HCT116 (cell line): ENCODE measurements at regions not wholly inside any gene's neighbourhood (a gene's known extent, or its start where the extent isn't known, plus 50 kb on each side); places are given as distances from the start of the nearest gene placed in this dataset.

Experiments
- ATAC-seq: fragments of 200-7000 bp; cut with Tn5 transposase; 2 replicates; pipeline ENCODE4 v1.9.1; 2020; ENCODE audit warnings: mild to moderate bottlenecking, moderate library complexity
- BruUV-seq: library from RNA; stranded (reverse); fragments of 400-500 nt; replicated peaks from 2 replicates; lab custom pipeline; 2021; lab: Mats Ljungman, UMichigan
- CTCF ChIA-PET: fragments of 300-600 bp; sonication (Branson Sonifier 250); formaldehyde crosslinking; loops from one replicate; lab custom pipeline; 2021; ENCODE audit warnings: antibody characterized with exemption; lab: Charles Lee
- POLR2A ChIA-PET: fragments of 300-600, 350-600 bp; sonication (Branson Sonifier 250); formaldehyde crosslinking; loops from one replicate; lab custom pipeline; 2021; ENCODE audit warnings: antibody characterized with exemption; lab: Charles Lee
- RAD21 ChIA-PET, 2 experiments: fragments of 300-600 bp; sonication (Branson Sonifier 250); formaldehyde crosslinking; loops; one replicate each; lab custom pipeline; 2023; ENCODE audit warnings: low total read pairs in 2 of 2; ENCODE audit not compliant: uncharacterized antibody in 2 of 2, unreplicated experiment in 2 of 2, low non-redundant PET in 1 of 2; lab: Charles Lee
- DNase-seq: peaks from one replicate; pipeline ENCODE4 v3.0.0-alpha.2; 2010; ENCODE audit warnings: low read depth, low spot score
- H2AFZ ChIP-seq: fragments of 200-600 bp; shearing (Covaris generic), sonication (generic); 2 replicates; pipeline ENCODE4 v1.6.1; 2017; ENCODE audit warnings: low read depth, mixed run types, mixed read lengths, antibody characterized with exemption, low read length; ENCODE audit not compliant: poor library complexity, severe bottlenecking
- H3K27ac ChIP-seq: 2 replicates; pipeline ENCODE4 v1.5.1; 2012; ENCODE audit warnings: low read depth, low read length
- H3K27me3 ChIP-seq: fragments of 200-600 bp; sonication (generic); 2 replicates; pipeline ENCODE4 v1.6.1; 2016; ENCODE audit warnings: mixed run types, low read length, mixed read lengths; ENCODE audit not compliant: insufficient read depth
- H3K36me3 ChIP-seq, 2 experiments: fragments of 200-500 bp in 1 of 2; fragments of 200-600 bp in 1 of 2; sonication (Bioruptor generic) in 1 of 2; sonication (generic) in 1 of 2; 2 replicates each; pipeline versions ENCODE4 v1.5.1 to v1.6.1; 2014 to 2016; ENCODE audit warnings: low read length in 2 of 2, inconsistent platforms in 1 of 2, mixed read lengths in 1 of 2, mixed run types in 1 of 2; ENCODE audit not compliant: insufficient read depth in 2 of 2, control insufficient read depth in 1 of 2
- H3K4me1 ChIP-seq, 2 experiments: fragments of 200-600 bp in 1 of 2; sonication (generic) in 1 of 2; 2 replicates each; pipeline versions ENCODE4 v1.5.1 to v1.6.1; 2012 to 2017; ENCODE audit warnings: low read length in 2 of 2, inconsistent platforms in 1 of 2, mild to moderate bottlenecking in 1 of 2, mixed read lengths in 1 of 2, mixed run types in 1 of 2, moderate library complexity in 1 of 2; ENCODE audit not compliant: insufficient read depth in 2 of 2, control insufficient read depth in 1 of 2
- H3K4me2 ChIP-seq: fragments of 200-600 bp; sonication (generic); 2 replicates; pipeline ENCODE4 v1.6.1; 2017; ENCODE audit warnings: mixed run types, low read length, mixed read lengths
- H3K4me3 ChIP-seq, 2 experiments: fragments of 200-600 bp in 1 of 2; sonication (generic) in 1 of 2; replicated peaks in 1 of 2; 2 replicates each; pipeline ENCODE4 v1.5.1; 2011 to 2016; ENCODE audit warnings: low read length in 2 of 2, control low read depth in 1 of 2, low read depth in 1 of 2, mild to moderate bottlenecking in 1 of 2, mixed read lengths in 1 of 2, mixed run types in 1 of 2
- H3K79me2 ChIP-seq: fragments of 200-600 bp; sonication (generic); 2 replicates; pipeline ENCODE4 v1.6.1; 2017; ENCODE audit warnings: mild to moderate bottlenecking, mixed run types, low read length, moderate library complexity, mixed read lengths; ENCODE audit not compliant: insufficient read depth
- H3K9ac ChIP-seq: fragments of 200-600 bp; sonication (generic); 2 replicates; pipeline ENCODE4 v1.6.1; 2016; ENCODE audit warnings: low read length, mixed read lengths
- H3K9me2 ChIP-seq: fragments of 200-600 bp; sonication (generic), shearing (Covaris generic); 2 replicates; pipeline ENCODE4 v1.6.1; 2017; ENCODE audit warnings: mixed run types, mild to moderate bottlenecking, moderate library complexity; ENCODE audit not compliant: insufficient read depth
- H3K9me3 ChIP-seq, 2 experiments: fragments of 200-500 bp in 1 of 2; fragments of 200-600 bp in 1 of 2; sonication (Bioruptor generic) in 1 of 2; sonication (generic) in 1 of 2; 2 replicates each; pipeline ENCODE4 v1.6.1; 2014 to 2017; ENCODE audit warnings: low read length in 2 of 2, mixed read lengths in 2 of 2, inconsistent platforms in 1 of 2, low read depth in 1 of 2, mild to moderate bottlenecking in 1 of 2, mixed run types in 1 of 2, moderate library complexity in 1 of 2; ENCODE audit not compliant: control insufficient read depth in 1 of 2, insufficient read depth in 1 of 2
- H4K20me1 ChIP-seq: fragments of 200-600 bp; sonication (generic), shearing (Covaris generic); 2 replicates; pipeline ENCODE4 v1.6.1; 2017; ENCODE audit warnings: mixed run types, mild to moderate bottlenecking, moderate library complexity; ENCODE audit not compliant: insufficient read depth
- CEBPB ChIP-seq: IDR thresholded peaks from 2 replicates; pipeline ENCODE4 v1.6.1; 2012; ENCODE audit warnings: low read depth
- EGR1 ChIP-seq: IDR thresholded peaks from 2 replicates; pipeline ENCODE4 v1.6.1; 2012; ENCODE audit warnings: low read depth
- ELF1 ChIP-seq: IDR thresholded peaks from 2 replicates; pipeline ENCODE4 v1.6.1; 2012; ENCODE audit warnings: low read depth, borderline replicate concordance
- EZH2 ChIP-seq: fragments of 200-600 bp; sonication (generic); IDR thresholded peaks from 2 replicates; pipeline ENCODE4 v1.6.1; 2017; ENCODE audit warnings: antibody characterized with exemption, mixed run types
- EZH2phosphoT487 ChIP-seq: fragments of 200-600 bp; IDR thresholded peaks from 2 replicates; pipeline ENCODE4 v1.6.1; 2018; ENCODE audit warnings: antibody characterized with exemption, borderline replicate concordance
- JUND ChIP-seq: IDR thresholded peaks from 2 replicates; pipeline ENCODE4 v1.6.1; 2012
- POLR2A ChIP-seq: IDR thresholded peaks from 2 replicates; pipeline ENCODE4 v1.7.0; 2011; ENCODE audit warnings: borderline replicate concordance; ENCODE audit not compliant: insufficient read depth, insufficient read length; ENCODE audit errors: extremely low read depth
- POLR2AphosphoS5 ChIP-seq: IDR thresholded peaks from 2 replicates; pipeline ENCODE4 v1.6.1; 2011; ENCODE audit warnings: mild to moderate bottlenecking, low read depth, low read length, moderate library complexity
- SIN3A ChIP-seq: IDR thresholded peaks from 2 replicates; pipeline ENCODE4 v1.6.1; 2012; ENCODE audit warnings: low read depth
- SP1 ChIP-seq: IDR thresholded peaks from 2 replicates; pipeline ENCODE4 v1.6.1; 2012; ENCODE audit warnings: low read depth
- SRF ChIP-seq: IDR thresholded peaks from 2 replicates; pipeline ENCODE4 v1.6.1; 2012; ENCODE audit warnings: low read depth
- TCF7L2 ChIP-seq: IDR thresholded peaks from 2 replicates; pipeline ENCODE4 v1.7.0; 2011; ENCODE audit warnings: borderline replicate concordance, inconsistent platforms; ENCODE audit not compliant: insufficient read depth, insufficient read length; ENCODE audit errors: extremely low read depth
- YY1 ChIP-seq: IDR thresholded peaks from 2 replicates; pipeline ENCODE4 v1.6.1; 2011; ENCODE audit warnings: low read length, low read depth, moderate library complexity, mild to moderate bottlenecking; ENCODE audit not compliant: insufficient replicate concordance; ENCODE audit errors: extremely low read depth
- ZFX ChIP-seq: fragments of 450-650 bp; IDR thresholded peaks from 2 replicates; pipeline ENCODE4 v1.6.1; 2017
- ZNF274 ChIP-seq: fragments of 200-500 bp; sonication (Bioruptor generic); IDR thresholded peaks from 2 replicates; pipeline ENCODE4 v1.6.1; 2014; ENCODE audit warnings: mild to moderate bottlenecking, low read depth, low read length, inconsistent platforms
- intact Hi-C: fragments of 100-400 bp; cut with micrococcal nuclease; formaldehyde crosslinking; loops from 2 replicates; pipeline ENCODE4 v1.10.0; 2022
- TF ChIP-seq, protein P1 (sequence below): IDR thresholded peaks from 2 replicates; pipeline ENCODE4 v1.6.1; 2012
- TF ChIP-seq, protein P2 (sequence below): IDR thresholded peaks from 2 replicates; pipeline ENCODE4 v1.6.1; 2012; ENCODE audit warnings: low read depth
- TF ChIP-seq, protein P3 (sequence below), 3 experiments: fragments of 200-600 bp in 1 of 3; sonication (generic) in 1 of 3; IDR thresholded peaks in 2 of 3; conservative IDR thresholded peaks in 1 of 3; 2 replicates each; pipeline ENCODE4 v1.5.1; 2012 to 2017; ENCODE audit warnings: low read depth in 2 of 3, low read length in 2 of 3, antibody characterized with exemption in 1 of 3, borderline replicate concordance in 1 of 3, control low read depth in 1 of 3, mild to moderate bottlenecking in 1 of 3, mixed read lengths in 1 of 3, mixed run types in 1 of 3, moderate library complexity in 1 of 3; ENCODE audit not compliant: insufficient read depth in 1 of 3
- TF ChIP-seq, protein P4 (sequence below): IDR thresholded peaks from 2 replicates; pipeline ENCODE4 v1.6.1; 2012

DNA sequence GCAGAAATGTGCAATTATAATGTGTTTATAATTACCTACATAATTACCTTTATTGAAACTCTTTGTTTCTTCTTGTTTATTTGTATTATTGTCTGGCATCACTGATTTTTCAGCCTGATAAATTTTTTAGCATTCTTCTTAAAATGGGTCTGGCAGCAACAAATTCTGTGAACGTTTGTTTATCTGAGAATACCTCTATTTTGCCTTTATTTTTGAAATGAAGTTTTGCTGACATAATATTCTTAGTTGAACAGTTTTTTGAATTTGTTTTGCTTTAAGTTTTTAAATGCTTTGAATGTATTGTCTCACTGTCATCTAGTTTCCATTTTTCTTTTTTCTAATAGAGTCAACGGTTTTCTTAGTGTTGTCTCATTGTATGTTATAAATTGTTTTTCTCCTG is 1152.0 kb upstream of the CDH2 start:
- Histone ChIP-seq H3K79me2 (no peaks in the 10 kb centered on the region), H2AFZ (no peak overlapping the region), H4K20me1 (no peaks in the 10 kb centered on the region), H3K36me3 (no peaks in the 10 kb centered on the region), H3K9ac (no peak overlapping the region), H3K4me1 (no peaks in the 10 kb centered on the region), H3K9me3 (no peaks in the 10 kb centered on the region; a peak in 1 of 4 replicates), H3K4me3 (no peak overlapping the region), H3K9me2 (no peaks in the 10 kb centered on the region)
- DNase-seq (no peak), ATAC-seq (no peak)
- ChIA-PET RAD21 (no interaction called here), CTCF (no interaction called here)
- no TSS peak for BruUV-seq
- TF ChIP-seq, protein P1, sequence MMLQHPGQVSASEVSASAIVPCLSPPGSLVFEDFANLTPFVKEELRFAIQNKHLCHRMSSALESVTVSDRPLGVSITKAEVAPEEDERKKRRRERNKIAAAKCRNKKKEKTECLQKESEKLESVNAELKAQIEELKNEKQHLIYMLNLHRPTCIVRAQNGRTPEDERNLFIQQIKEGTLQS, result no peak
- TF ChIP-seq POLR2A, result no peak
- no peak for TF ChIP-seq EZH2
- TF ChIP-seq SRF, result no peak
- no peak for TF ChIP-seq SP1
- no peak for TF ChIP-seq CEBPB
- TF ChIP-seq, protein P2, sequence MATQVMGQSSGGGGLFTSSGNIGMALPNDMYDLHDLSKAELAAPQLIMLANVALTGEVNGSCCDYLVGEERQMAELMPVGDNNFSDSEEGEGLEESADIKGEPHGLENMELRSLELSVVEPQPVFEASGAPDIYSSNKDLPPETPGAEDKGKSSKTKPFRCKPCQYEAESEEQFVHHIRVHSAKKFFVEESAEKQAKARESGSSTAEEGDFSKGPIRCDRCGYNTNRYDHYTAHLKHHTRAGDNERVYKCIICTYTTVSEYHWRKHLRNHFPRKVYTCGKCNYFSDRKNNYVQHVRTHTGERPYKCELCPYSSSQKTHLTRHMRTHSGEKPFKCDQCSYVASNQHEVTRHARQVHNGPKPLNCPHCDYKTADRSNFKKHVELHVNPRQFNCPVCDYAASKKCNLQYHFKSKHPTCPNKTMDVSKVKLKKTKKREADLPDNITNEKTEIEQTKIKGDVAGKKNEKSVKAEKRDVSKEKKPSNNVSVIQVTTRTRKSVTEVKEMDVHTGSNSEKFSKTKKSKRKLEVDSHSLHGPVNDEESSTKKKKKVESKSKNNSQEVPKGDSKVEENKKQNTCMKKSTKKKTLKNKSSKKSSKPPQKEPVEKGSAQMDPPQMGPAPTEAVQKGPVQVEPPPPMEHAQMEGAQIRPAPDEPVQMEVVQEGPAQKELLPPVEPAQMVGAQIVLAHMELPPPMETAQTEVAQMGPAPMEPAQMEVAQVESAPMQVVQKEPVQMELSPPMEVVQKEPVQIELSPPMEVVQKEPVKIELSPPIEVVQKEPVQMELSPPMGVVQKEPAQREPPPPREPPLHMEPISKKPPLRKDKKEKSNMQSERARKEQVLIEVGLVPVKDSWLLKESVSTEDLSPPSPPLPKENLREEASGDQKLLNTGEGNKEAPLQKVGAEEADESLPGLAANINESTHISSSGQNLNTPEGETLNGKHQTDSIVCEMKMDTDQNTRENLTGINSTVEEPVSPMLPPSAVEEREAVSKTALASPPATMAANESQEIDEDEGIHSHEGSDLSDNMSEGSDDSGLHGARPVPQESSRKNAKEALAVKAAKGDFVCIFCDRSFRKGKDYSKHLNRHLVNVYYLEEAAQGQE, result no peak
- no peak for TF ChIP-seq ZFX
- no peak for TF ChIP-seq TCF7L2
- no peak for TF ChIP-seq JUND
- TF ChIP-seq YY1, result no peak
- TF ChIP-seq EGR1, result no peak
- no peak for TF ChIP-seq EZH2phosphoT487
- TF ChIP-seq ZNF274, result no peak
- TF ChIP-seq, protein P3, sequence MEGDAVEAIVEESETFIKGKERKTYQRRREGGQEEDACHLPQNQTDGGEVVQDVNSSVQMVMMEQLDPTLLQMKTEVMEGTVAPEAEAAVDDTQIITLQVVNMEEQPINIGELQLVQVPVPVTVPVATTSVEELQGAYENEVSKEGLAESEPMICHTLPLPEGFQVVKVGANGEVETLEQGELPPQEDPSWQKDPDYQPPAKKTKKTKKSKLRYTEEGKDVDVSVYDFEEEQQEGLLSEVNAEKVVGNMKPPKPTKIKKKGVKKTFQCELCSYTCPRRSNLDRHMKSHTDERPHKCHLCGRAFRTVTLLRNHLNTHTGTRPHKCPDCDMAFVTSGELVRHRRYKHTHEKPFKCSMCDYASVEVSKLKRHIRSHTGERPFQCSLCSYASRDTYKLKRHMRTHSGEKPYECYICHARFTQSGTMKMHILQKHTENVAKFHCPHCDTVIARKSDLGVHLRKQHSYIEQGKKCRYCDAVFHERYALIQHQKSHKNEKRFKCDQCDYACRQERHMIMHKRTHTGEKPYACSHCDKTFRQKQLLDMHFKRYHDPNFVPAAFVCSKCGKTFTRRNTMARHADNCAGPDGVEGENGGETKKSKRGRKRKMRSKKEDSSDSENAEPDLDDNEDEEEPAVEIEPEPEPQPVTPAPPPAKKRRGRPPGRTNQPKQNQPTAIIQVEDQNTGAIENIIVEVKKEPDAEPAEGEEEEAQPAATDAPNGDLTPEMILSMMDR (IDR thresholded peaks at IDR 0.05 in 2 of 3, conservative IDR thresholded peaks at IDR 0.05 in 1 of 3; ENCODE audit: borderline replicate concordance in 1 of 3, insufficient read depth in 1 of 3, low read depth in 2 of 3, low read length in 2 of 3), result no peak
- no peak for TF ChIP-seq SIN3A
- no peak for TF ChIP-seq POLR2AphosphoS5
- TF ChIP-seq ELF1, result no peak
- TF ChIP-seq, protein P4, sequence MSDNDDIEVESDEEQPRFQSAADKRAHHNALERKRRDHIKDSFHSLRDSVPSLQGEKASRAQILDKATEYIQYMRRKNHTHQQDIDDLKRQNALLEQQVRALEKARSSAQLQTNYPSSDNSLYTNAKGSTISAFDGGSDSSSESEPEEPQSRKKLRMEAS, result no peak
- TF ChIP-seq, all 23 proteins: peak for 0
- Histone ChIP-seq H3K27me3 (no peaks in the 10 kb centered on the region), H3K4me2 (no peak overlapping the region), H3K27ac (no peak overlapping the region)
- intact Hi-C loops, result no loop called here
- POLR2A ChIA-PET, result no interaction called here
